Muscle layer of duodenum (tissue), 2 donors: ENCODE measurements at regions not wholly inside any gene's neighbourhood (a gene's known extent, or its start where the extent isn't known, plus 50 kb on each side); places are given as distances from the start of the nearest gene placed in this dataset.

Experiments
- H3K27ac ChIP-seq: one replicate; pipeline ENCODE4 v1.7.0; 2013; ENCODE audit warnings: mild to moderate bottlenecking, low read length
- H3K27me3 ChIP-seq: one replicate; pipeline ENCODE4 v1.7.0; 2013; ENCODE audit warnings: low read depth, mild to moderate bottlenecking, control low read depth, low read length
- H3K36me3 ChIP-seq, 2 donors: one replicate each; pipeline ENCODE4 v1.7.0; 2013; ENCODE audit warnings: low read length in 2 of 2, control low read depth in 1 of 2, mild to moderate bottlenecking in 1 of 2; ENCODE audit not compliant: insufficient read depth in 2 of 2, control insufficient read depth in 1 of 2
- H3K4me1 ChIP-seq, 2 donors: one replicate each; pipeline ENCODE4 v1.7.0; 2013; ENCODE audit warnings: low read length in 2 of 2, mild to moderate bottlenecking in 2 of 2, control low read depth in 1 of 2, moderate library complexity in 1 of 2; ENCODE audit not compliant: insufficient read depth in 2 of 2, control insufficient read depth in 1 of 2
- H3K4me3 ChIP-seq, 2 donors: one replicate each; pipeline ENCODE4 v1.7.0; 2013; ENCODE audit warnings: low read length in 2 of 2, low read depth in 1 of 2, mild to moderate bottlenecking in 1 of 2
- H3K9me3 ChIP-seq, 2 donors: one replicate each; pipeline ENCODE4 v1.7.0; 2013; ENCODE audit warnings: low read length in 2 of 2, control low read depth in 1 of 2, mild to moderate bottlenecking in 1 of 2; ENCODE audit not compliant: control insufficient read depth in 1 of 2
- donor health status: healthy.

- Histone ChIP-seq H3K27ac (no peak overlapping the region), H3K4me3 (no peak overlapping the region), H3K9me3 (peaks cover 0 to 13% of the 10 kb centered on the region in 2 donors), H3K36me3 (no peaks in the 10 kb centered on the region), H3K4me1 (no peaks in the 10 kb centered on the region), H3K27me3 (no peaks in the 10 kb centered on the region)
Measured at GRCh38 chrX:723781-724180, 93.2 kb downstream of the SHOX start.

- Histone ChIP-seq H3K4me1 (no peaks in the 10 kb centered on the region), H3K27ac (no peak overlapping the region), H3K9me3 (peaks cover 0 to 24% of the 10 kb centered on the region in 2 donors), H3K27me3 (no peaks in the 10 kb centered on the region), H3K36me3 (no peaks in the 10 kb centered on the region), H3K4me3 (no peak overlapping the region)
Measured at GRCh38 chrX:721354-721753, 90.8 kb downstream of the SHOX start.

- Histone ChIP-seq H3K9me3 (peaks cover 0 to 24% of the 10 kb centered on the region in 2 donors), H3K4me3 (no peak overlapping the region), H3K27ac (no peak overlapping the region), H3K4me1 (no peaks in the 10 kb centered on the region), H3K27me3 (no peaks in the 10 kb centered on the region), H3K36me3 (no peaks in the 10 kb centered on the region)
Measured at GRCh38 chrX:720825-721224, 90.2 kb downstream of the SHOX start.

- Histone ChIP-seq H3K4me3 (no peak overlapping the region), H3K36me3 (no peaks in the 10 kb centered on the region), H3K4me1 (no peaks in the 10 kb centered on the region), H3K27ac (no peak overlapping the region), H3K9me3 (peaks cover 0 to 28% of the 10 kb centered on the region in 2 donors), H3K27me3 (no peaks in the 10 kb centered on the region)
Measured at GRCh38 chrX:720250-720649, 89.7 kb downstream of the SHOX start.

- Histone ChIP-seq H3K4me3 (no peak overlapping the region), H3K27me3 (no peaks in the 10 kb centered on the region), H3K9me3 (peaks cover 0 to 26% of the 10 kb centered on the region in 2 donors), H3K36me3 (no peaks in the 10 kb centered on the region), H3K27ac (no peak overlapping the region), H3K4me1 (no peaks in the 10 kb centered on the region)
Measured at GRCh38 chrX:716136-716535, 85.5 kb downstream of the SHOX start.

GRCh38 chrX:714131-714530 lies 83.5 kb downstream of the SHOX start:
- no peaks in the 10 kb centered on the region for H3K4me1 ChIP-seq
- no peak overlapping the region for H3K27ac ChIP-seq
- no peak overlapping the region for H3K4me3 ChIP-seq
- H3K9me3 ChIP-seq = peaks cover 2 to 29% of the 10 kb centered on the region in 2 donors
- H3K27me3 ChIP-seq = no peaks in the 10 kb centered on the region
- no peaks in the 10 kb centered on the region for H3K36me3 ChIP-seq
